ENCODE measurements at regions not wholly inside any gene's neighbourhood (a gene's known extent, or its start where the extent isn't known, plus 50 kb on each side); places are given as distances from the start of the nearest gene placed in this dataset.
"Not testable (repeated sequence)": the region's sequence is repeated elsewhere in the genome, so short reads cannot be mapped to it uniquely, and the experiment has no call there.

GRCh38 chr3:178218231-178218630 lies 318.0 kb upstream of the KCNMB2 start:
- TF ChIP-seq, protein P1, sequence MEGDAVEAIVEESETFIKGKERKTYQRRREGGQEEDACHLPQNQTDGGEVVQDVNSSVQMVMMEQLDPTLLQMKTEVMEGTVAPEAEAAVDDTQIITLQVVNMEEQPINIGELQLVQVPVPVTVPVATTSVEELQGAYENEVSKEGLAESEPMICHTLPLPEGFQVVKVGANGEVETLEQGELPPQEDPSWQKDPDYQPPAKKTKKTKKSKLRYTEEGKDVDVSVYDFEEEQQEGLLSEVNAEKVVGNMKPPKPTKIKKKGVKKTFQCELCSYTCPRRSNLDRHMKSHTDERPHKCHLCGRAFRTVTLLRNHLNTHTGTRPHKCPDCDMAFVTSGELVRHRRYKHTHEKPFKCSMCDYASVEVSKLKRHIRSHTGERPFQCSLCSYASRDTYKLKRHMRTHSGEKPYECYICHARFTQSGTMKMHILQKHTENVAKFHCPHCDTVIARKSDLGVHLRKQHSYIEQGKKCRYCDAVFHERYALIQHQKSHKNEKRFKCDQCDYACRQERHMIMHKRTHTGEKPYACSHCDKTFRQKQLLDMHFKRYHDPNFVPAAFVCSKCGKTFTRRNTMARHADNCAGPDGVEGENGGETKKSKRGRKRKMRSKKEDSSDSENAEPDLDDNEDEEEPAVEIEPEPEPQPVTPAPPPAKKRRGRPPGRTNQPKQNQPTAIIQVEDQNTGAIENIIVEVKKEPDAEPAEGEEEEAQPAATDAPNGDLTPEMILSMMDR (conservative IDR thresholded peaks at IDR 0.05; ENCODE audit: low read depth, low read length) = no peak
- no peak overlapping the region for H3K4me3 ChIP-seq (ENCODE audit: low read length)
- DNase-seq (ENCODE audit: low read depth) = no peak

GRCh38 chr3:178219661-178220060 lies 316.6 kb upstream of the KCNMB2 start:
- not testable (repeated sequence) for DNase-seq (ENCODE audit: low read depth); H3K4me3 ChIP-seq (ENCODE audit: low read length)

- TF ChIP-seq, protein P1 (conservative IDR thresholded peaks at IDR 0.05; ENCODE audit: low read depth, low read length) = no peak
- DNase-seq (ENCODE audit: low read depth) = no peak
- no peak overlapping the region for H3K4me3 ChIP-seq (ENCODE audit: low read length)
These were observed 312.4 kb upstream of the KCNMB2 start for GRCh38 chr3:178223876-178224275.

DNA sequence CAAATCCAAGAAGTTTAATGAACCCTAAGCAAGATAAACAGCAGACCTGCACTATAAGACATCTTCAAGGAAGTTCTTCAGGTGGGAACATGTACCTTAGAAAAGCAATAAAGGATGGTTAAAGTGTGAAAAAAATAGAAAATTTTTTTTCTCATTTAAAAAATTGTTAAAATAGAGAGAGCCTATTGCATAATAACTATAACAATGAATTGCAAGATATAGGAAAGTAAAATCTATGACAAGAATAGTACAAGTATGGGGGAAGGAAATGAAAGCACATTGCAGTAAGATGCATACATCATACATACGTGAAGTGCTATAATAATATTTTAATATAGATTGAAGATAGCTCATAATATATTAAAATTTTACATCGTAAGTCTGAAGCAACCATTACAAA lies 310.1 kb upstream of the KCNMB2 start:
- DNase-seq (ENCODE audit: low read depth) = no peak
- no peak overlapping the region for H3K4me3 ChIP-seq (ENCODE audit: low read length)
- TF ChIP-seq, protein P1 (conservative IDR thresholded peaks at IDR 0.05; ENCODE audit: low read depth, low read length) = no peak

DNA sequence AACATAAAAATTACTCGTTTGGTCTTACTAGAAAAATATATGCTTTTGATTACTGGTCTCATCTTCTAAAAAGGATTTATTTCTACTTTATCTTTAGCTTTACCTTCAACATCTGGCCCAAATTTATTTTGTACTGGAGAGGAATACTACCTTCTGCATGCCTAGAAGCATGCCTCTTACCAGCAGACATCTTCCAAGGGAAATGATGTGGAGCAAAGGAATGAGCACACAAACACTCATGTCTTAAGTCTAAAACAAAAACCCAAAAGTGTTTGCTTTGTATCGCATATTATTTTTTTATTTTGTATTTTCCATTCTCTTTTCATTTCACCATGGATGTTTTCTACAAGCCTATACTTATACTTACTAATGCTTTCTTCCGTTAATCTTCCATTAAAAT lies 304.6 kb upstream of the KCNMB2 start:
- H3K4me3 ChIP-seq (ENCODE audit: low read length) = no peak overlapping the region
- TF ChIP-seq, protein P1 (conservative IDR thresholded peaks at IDR 0.05; ENCODE audit: low read depth, low read length) = no peak
- DNase-seq (ENCODE audit: low read depth) = no peak

DNA sequence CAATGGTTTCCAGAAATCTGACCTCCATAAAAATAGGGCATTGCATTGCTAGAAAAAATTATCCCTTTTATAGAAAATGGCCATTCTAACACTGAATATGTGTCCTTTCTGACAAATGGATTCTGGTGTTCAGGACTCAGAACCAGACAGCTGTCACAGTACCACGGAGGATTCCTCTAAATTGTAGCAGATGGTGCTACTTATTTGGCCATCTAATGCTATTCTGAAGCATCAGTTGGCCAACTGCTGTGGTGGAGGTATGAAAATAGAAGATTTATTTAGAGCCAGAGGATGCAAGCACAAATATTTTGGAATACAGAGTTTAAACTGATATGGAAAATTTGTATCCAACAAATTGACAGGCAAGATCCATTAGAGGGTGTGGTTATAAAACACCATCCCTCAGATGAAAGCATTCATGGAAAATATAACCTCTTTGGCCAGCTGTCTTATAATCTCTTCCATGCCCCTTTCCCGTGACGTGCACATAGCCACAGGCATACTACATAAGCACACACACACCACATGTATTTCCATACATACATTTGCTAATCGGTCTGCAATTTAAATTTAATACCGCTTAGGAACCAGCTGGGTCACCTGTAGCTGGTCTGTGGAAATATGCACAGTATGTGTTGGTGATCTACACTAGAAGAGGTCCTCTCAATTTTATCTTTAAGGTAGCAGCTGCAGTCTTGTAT lies 302.7 kb upstream of the KCNMB2 start:
- H3K4me3 ChIP-seq (ENCODE audit: low read length) = no peak overlapping the region
- DNase-seq (ENCODE audit: low read depth) = no peak
- TF ChIP-seq, protein P1 (conservative IDR thresholded peaks at IDR 0.05; ENCODE audit: low read depth, low read length) = no peak

DNA sequence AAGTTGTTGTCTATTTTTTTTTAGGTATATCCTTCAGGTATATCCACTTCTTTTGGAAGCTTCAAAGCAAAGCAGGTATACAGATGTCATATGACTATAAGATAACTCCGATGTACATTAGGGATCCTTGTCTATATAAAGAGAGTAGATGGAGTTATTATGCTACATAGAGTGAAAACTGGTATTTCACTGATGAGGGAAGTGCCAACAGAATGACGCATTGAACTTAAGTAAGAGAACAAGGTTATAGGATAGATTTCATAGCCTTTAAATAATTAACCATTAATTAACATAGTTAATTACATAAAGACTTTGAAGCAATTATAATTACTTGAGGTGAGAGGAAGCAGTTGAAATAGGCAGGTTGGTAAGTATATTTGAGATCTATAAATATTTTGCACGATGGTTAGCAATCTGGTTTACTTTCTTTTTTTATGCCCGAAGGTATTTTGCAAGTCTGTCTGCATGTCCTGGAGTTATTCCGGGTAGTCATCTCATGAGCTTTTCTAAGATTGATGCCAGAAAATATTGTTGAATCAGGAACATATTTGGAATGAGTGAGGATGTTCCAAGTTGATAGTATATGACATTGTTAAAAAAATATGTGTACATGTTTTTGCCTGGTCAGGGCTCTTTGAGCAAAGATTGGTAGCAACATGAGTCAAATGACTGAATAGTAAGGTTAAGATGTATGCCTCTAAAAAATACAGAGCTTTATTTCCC lies 299.5 kb upstream of the KCNMB2 start:
- TF ChIP-seq, protein P1 (conservative IDR thresholded peaks at IDR 0.05; ENCODE audit: low read depth, low read length) = no peak
- DNase-seq (ENCODE audit: low read depth) = no peak
- H3K4me3 ChIP-seq (ENCODE audit: low read length) = no peak overlapping the region
